WERI-Rb-1 (cell line): ENCODE measurements at regions not wholly inside any gene's neighbourhood (a gene's known extent, or its start where the extent isn't known, plus 50 kb on each side); places are given as distances from the start of the nearest gene placed in this dataset.

Source experiments
- DNase-seq: peaks from one replicate; pipeline ENCODE4 v3.0.0-alpha.2; 2020
- H3K27ac ChIP-seq: fragments of 250-450 bp; sonication (Bioruptor Pico); 2 replicates; pipeline ENCODE4 v1.5.1; 2020; ENCODE audit warnings: mild to moderate bottlenecking, moderate library complexity
- H3K27me3 ChIP-seq: fragments of 250-450 bp; sonication (Bioruptor Pico); 2 replicates; pipeline ENCODE4 v1.5.1; 2021; ENCODE audit warnings: mild to moderate bottlenecking, low read depth, moderate library complexity; ENCODE audit not compliant: insufficient read depth, severe bottlenecking
- H3K36me3 ChIP-seq: fragments of 250-450 bp; sonication (Bioruptor Pico); 2 replicates; pipeline ENCODE4 v1.5.1; 2020; ENCODE audit warnings: mild to moderate bottlenecking, moderate library complexity
- H3K4me3 ChIP-seq: 2 replicates; pipeline ENCODE4 v1.5.1; 2011; ENCODE audit warnings: low read depth, mild to moderate bottlenecking, control low read depth, low read length
- H3K9me3 ChIP-seq: fragments of 250-450 bp; sonication (Bioruptor Pico); 2 replicates; pipeline ENCODE4 v1.5.1; 2021; ENCODE audit warnings: mild to moderate bottlenecking, moderate library complexity; ENCODE audit not compliant: severe bottlenecking
- TF ChIP-seq, protein P1 (sequence below): IDR thresholded peaks from 2 replicates; pipeline ENCODE4 v1.5.1; 2011; ENCODE audit warnings: low read depth, mild to moderate bottlenecking, control low read depth, inconsistent platforms, low read length

DNA sequence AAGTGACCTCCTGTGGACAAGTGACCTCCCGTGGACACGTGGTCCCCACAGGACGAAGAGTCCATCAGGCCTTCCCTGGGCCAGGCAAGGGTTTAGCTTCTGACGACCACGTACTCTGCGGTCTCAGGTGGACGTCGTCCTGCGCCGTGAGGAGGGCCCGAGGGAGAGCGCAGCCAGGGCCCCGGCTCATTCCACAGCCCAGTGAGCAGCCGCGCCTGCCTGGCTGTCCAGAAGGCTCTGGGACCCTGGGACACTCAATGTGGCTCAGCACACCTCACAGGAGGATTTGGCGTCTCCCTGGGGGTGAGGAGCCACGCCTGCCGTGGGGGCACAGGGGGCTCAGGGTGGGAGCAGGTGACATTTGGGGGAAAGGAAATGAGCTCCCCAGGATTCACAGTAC, 64.4 kb upstream of the CFAP46 start:
- Histone ChIP-seq H3K27ac (no peak overlapping the region), H3K9me3 (no peaks in the 10 kb centered on the region), H3K27me3 (no peaks in the 10 kb centered on the region), H3K36me3 (no peaks in the 10 kb centered on the region), H3K4me3 (no peak overlapping the region)
- DNase-seq: no peak
- TF ChIP-seq, protein P1, sequence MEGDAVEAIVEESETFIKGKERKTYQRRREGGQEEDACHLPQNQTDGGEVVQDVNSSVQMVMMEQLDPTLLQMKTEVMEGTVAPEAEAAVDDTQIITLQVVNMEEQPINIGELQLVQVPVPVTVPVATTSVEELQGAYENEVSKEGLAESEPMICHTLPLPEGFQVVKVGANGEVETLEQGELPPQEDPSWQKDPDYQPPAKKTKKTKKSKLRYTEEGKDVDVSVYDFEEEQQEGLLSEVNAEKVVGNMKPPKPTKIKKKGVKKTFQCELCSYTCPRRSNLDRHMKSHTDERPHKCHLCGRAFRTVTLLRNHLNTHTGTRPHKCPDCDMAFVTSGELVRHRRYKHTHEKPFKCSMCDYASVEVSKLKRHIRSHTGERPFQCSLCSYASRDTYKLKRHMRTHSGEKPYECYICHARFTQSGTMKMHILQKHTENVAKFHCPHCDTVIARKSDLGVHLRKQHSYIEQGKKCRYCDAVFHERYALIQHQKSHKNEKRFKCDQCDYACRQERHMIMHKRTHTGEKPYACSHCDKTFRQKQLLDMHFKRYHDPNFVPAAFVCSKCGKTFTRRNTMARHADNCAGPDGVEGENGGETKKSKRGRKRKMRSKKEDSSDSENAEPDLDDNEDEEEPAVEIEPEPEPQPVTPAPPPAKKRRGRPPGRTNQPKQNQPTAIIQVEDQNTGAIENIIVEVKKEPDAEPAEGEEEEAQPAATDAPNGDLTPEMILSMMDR: no peak

DNA sequence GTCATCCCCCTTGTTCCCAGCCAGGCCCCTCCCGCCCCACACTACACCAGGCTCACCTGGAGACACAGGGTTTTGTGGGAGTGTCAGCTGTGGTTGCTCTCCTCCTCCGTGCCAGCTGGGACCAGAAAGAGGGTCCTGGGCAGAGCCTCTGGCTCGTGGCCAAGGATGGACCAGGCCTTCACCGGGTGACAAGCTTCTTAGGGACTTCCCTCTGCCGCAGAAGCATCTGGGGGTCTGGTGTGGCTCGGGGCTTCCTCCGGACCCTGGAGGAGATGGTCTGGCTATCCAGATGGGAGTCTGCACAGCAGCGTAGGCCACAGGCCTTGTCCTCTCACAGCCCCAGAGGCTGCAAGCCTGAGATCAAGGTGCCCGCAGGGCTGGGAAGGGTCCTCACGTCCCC, 63.8 kb upstream of the CFAP46 start:
- DNase-seq: no peak
- Histone ChIP-seq H3K36me3 (no peaks in the 10 kb centered on the region), H3K9me3 (no peaks in the 10 kb centered on the region), H3K27ac (no peak overlapping the region), H3K4me3 (no peak overlapping the region), H3K27me3 (no peaks in the 10 kb centered on the region)
- TF ChIP-seq, protein P1: no peak

DNA sequence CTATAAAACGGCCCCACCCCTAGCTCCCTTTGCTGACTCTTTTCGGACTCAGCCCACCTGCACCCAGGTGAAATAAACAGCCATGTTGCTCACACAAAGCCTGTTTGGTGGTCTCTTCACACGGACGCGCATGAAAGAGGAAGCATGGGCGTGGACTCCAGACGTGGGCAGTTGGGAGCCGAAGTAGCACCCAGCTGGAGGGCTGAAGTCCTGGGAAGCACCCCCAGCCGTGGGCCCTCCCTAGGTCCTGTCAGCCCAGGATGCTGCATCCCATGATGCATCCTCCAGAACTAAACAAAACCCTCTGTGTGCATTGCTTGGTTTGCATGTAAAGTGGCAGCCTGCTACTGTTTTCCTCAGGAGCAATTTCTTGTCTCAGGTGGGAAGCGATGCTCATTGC, 62.1 kb upstream of the CFAP46 start:
- H3K27ac ChIP-seq: no peak overlapping the region
- no peaks in the 10 kb centered on the region for H3K9me3 ChIP-seq
- no peak overlapping the region for H3K4me3 ChIP-seq
- TF ChIP-seq, protein P1: no peak
- DNase-seq: no peak
- H3K36me3 ChIP-seq: no peaks in the 10 kb centered on the region
- no peaks in the 10 kb centered on the region for H3K27me3 ChIP-seq

DNA sequence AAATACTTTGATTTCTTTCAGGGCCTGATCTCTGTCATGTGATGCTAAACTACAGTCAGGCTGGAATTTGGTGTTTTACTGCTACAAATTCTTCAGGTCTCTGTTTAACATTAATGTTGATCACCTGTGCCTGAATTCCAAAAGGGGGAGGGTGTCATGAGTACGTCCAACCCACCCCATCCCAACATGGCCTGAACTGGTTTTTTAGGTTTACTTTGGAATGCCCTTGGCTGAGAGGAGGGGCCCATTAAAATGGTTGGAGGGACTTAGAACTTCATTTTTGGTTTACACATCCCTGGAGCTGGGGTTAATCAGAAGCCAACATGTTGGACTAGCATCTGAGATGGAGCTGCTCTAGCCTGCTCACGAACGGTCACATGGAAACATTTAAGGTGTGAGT, 60.8 kb upstream of the CFAP46 start:
- H3K4me3 ChIP-seq: no peak overlapping the region
- no peak for DNase-seq
- no peaks in the 10 kb centered on the region for H3K27me3 ChIP-seq
- H3K36me3 ChIP-seq: no peaks in the 10 kb centered on the region
- TF ChIP-seq, protein P1: no peak
- no peaks in the 10 kb centered on the region for H3K9me3 ChIP-seq
- H3K27ac ChIP-seq: no peak overlapping the region

DNA sequence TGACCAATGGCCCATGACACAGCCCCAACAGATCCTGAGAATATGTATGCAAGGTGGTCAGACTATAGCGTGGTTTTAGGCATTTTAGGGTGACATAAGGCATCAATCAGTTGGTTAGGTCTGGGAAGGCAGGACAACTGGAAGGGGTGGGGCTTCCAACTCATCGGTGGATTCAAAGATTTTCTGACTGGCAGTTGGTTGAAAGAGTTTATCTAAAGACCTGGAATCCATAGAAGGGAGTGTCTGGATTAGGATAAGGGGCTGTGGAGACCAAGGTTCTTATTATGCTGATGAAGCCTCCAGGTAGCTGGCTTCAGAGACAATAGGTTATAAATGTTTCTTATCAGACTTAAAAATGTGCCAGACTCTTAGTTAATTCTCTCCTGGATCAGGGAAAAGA, 60.3 kb upstream of the CFAP46 start:
- Histone ChIP-seq H3K36me3 (no peaks in the 10 kb centered on the region), H3K9me3 (no peaks in the 10 kb centered on the region), H3K27ac (no peak overlapping the region), H3K27me3 (no peaks in the 10 kb centered on the region), H3K4me3 (no peak overlapping the region)
- TF ChIP-seq, protein P1: no peak
- DNase-seq: no peak

DNA sequence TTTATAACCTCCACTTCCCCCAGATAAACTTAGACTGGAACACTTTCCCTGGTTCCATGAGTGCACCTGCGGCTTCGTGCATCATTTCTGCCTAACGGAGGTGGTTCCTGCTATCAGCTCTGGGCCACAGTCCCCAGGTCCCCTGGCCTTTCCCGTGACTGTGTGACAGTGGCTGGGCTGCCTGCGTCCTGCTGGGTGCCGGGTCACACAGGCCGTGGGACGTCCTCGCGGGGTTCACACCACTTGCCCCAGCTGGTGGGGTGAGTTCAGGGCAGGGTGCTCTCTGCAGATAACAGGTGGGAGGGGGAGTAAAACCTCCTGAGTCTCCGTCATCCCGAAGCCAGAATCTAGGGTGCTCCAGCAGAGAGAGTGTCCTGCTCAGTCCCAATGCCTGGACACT, 58.7 kb upstream of the CFAP46 start:
- TF ChIP-seq, protein P1: no peak

More for the DNA sequence above, 58.7 kb upstream of the CFAP46 start:
- Histone ChIP-seq H3K4me3 (no peak overlapping the region), H3K36me3 (no peaks in the 10 kb centered on the region), H3K27ac (no peak overlapping the region), H3K9me3 (no peaks in the 10 kb centered on the region), H3K27me3 (no peaks in the 10 kb centered on the region)
- no peak for DNase-seq
